Parathyroid adenoma (tissue), 2 donors: ENCODE measurements at regions not wholly inside any gene's neighbourhood (a gene's known extent, or its start where the extent isn't known, plus 50 kb on each side); places are given as distances from the start of the nearest gene placed in this dataset.
"Not testable (repeated sequence)": the region's sequence is repeated elsewhere in the genome, so short reads cannot be mapped to it uniquely, and the experiment has no call there.

Source experiments
- H2AFZ ChIP-seq: fragments of 300-600 bp; sonication (generic); one replicate; pipeline ENCODE4 v1.7.0; 2017; ENCODE audit warnings: antibody characterized with exemption, mild to moderate bottlenecking
- H3K27ac ChIP-seq: fragments of 300-600 bp; sonication (generic); one replicate; pipeline ENCODE4 v1.7.0; 2017
- H3K27me3 ChIP-seq: fragments of 300-600 bp; sonication (generic); one replicate; pipeline ENCODE4 v1.7.0; 2017; ENCODE audit warnings: low read length; ENCODE audit not compliant: control insufficient read depth, insufficient read depth
- H3K36me3 ChIP-seq: fragments of 300-600 bp; sonication (generic); one replicate; pipeline ENCODE4 v1.7.0; 2017; ENCODE audit warnings: low read length; ENCODE audit not compliant: control insufficient read depth, insufficient read depth
- H3K4me1 ChIP-seq: fragments of 300-600 bp; sonication (generic); one replicate; pipeline ENCODE4 v1.7.0; 2017; ENCODE audit warnings: control low read depth
- H3K4me2 ChIP-seq: fragments of 300-600 bp; sonication (generic); one replicate; pipeline ENCODE4 v1.7.0; 2017; ENCODE audit warnings: low read length
- H3K4me3 ChIP-seq: fragments of 300-600 bp; sonication (generic); one replicate; pipeline ENCODE4 v1.7.0; 2017; ENCODE audit warnings: low read depth, low read length
- H3K79me2 ChIP-seq: fragments of 300-600 bp; sonication (generic); one replicate; pipeline ENCODE4 v1.7.0; 2017; ENCODE audit warnings: control low read depth
- H3K9ac ChIP-seq: fragments of 300-600 bp; sonication (generic); one replicate; pipeline ENCODE4 v1.7.0; 2017; ENCODE audit warnings: mild to moderate bottlenecking
- H3K9me3 ChIP-seq: fragments of 300-600 bp; sonication (generic); one replicate; pipeline ENCODE4 v1.7.0; 2017; ENCODE audit warnings: low read length; ENCODE audit not compliant: control insufficient read depth
- CTCF ChIP-seq: fragments of 300-600 bp; sonication (generic); IDR thresholded peaks from one replicate; pipeline ENCODE4 v1.7.0; 2017; ENCODE audit warnings: antibody characterized with exemption, mild to moderate bottlenecking
- donor health status: primary hyperparathyroidism.

- H3K9me3 ChIP-seq, result no peaks in the 10 kb centered on the region
- no peak overlapping the region for H3K9ac ChIP-seq
- no peaks in the 10 kb centered on the region for H3K79me2 ChIP-seq
- H3K4me2 ChIP-seq, result no peak overlapping the region
- H3K36me3 ChIP-seq, result no peaks in the 10 kb centered on the region
- no peak overlapping the region for H3K27ac ChIP-seq
- no peaks in the 10 kb centered on the region for H3K4me1 ChIP-seq
- H3K4me3 ChIP-seq, result no peak overlapping the region
- H2AFZ ChIP-seq, result no peak overlapping the region
- TF ChIP-seq CTCF, result no peak
- H3K27me3 ChIP-seq, result no peaks in the 10 kb centered on the region
These were observed 356.4 kb upstream of the ADAMTS5 start for GRCh38 chr21:27323331-27323730.

GRCh38 chr21:27321791-27322190 lies 354.9 kb upstream of the ADAMTS5 start:
- no peak overlapping the region for H3K4me3 ChIP-seq
- H3K4me1 ChIP-seq, result no peaks in the 10 kb centered on the region
- H3K79me2 ChIP-seq, result no peaks in the 10 kb centered on the region
- no peaks in the 10 kb centered on the region for H3K27me3 ChIP-seq
- H3K27ac ChIP-seq, result no peak overlapping the region
- no peaks in the 10 kb centered on the region for H3K9me3 ChIP-seq
- H3K36me3 ChIP-seq, result no peaks in the 10 kb centered on the region
- TF ChIP-seq CTCF, result no peak
- no peak overlapping the region for H3K4me2 ChIP-seq
- H3K9ac ChIP-seq, result no peak overlapping the region
- H2AFZ ChIP-seq, result no peak overlapping the region

GRCh38 chr21:27320868-27321267 lies 354.0 kb upstream of the ADAMTS5 start:
- no peaks in the 10 kb centered on the region for H3K36me3 ChIP-seq
- no peak overlapping the region for H3K4me2 ChIP-seq
- no peak for TF ChIP-seq CTCF
- no peak overlapping the region for H3K9ac ChIP-seq
- no peaks in the 10 kb centered on the region for H3K4me1 ChIP-seq
- H3K27ac ChIP-seq, result no peak overlapping the region
- no peaks in the 10 kb centered on the region for H3K27me3 ChIP-seq
- H3K9me3 ChIP-seq, result no peaks in the 10 kb centered on the region
- H3K4me3 ChIP-seq, result no peak overlapping the region
- H3K79me2 ChIP-seq, result no peaks in the 10 kb centered on the region
- no peak overlapping the region for H2AFZ ChIP-seq

- H3K36me3 ChIP-seq, H3K27me3 ChIP-seq, H3K9ac ChIP-seq, H3K9me3 ChIP-seq, H3K4me1 ChIP-seq, H3K79me2 ChIP-seq, H2AFZ ChIP-seq, H3K27ac ChIP-seq, H3K4me2 ChIP-seq, H3K4me3 ChIP-seq: not testable (repeated sequence)
These were observed 350.7 kb upstream of the ADAMTS5 start for GRCh38 chr21:27317601-27318000.

GRCh38 chr21:27315373-27315772 lies 348.5 kb upstream of the ADAMTS5 start:
- TF ChIP-seq CTCF, result no peak
- Histone ChIP-seq H3K27ac (no peak overlapping the region), H3K36me3 (no peaks in the 10 kb centered on the region), H3K4me3 (no peak overlapping the region), H3K79me2 (no peaks in the 10 kb centered on the region), H3K27me3 (no peaks in the 10 kb centered on the region), H3K4me2 (no peak overlapping the region), H2AFZ (no peak overlapping the region), H3K9ac (no peak overlapping the region), H3K4me1 (no peaks in the 10 kb centered on the region), H3K9me3 (no peaks in the 10 kb centered on the region)
